GM19035 (cell line): ENCODE measurements at regions not wholly inside any gene's neighbourhood (a gene's known extent, or its start where the extent isn't known, plus 50 kb on each side); places are given as distances from the start of the nearest gene placed in this dataset.

Source experiments
- ATAC-seq: cut with Tn5 transposase; IDR thresholded peaks from one replicate; pipeline ENCODE4 v1.9.1; 2021; ENCODE audit not compliant: unreplicated experiment

- ATAC-seq = no peak
Observed at GRCh38 chr12:61821381-61821780, 438.8 kb upstream of the USP15 start.

- ATAC-seq = no peak
Observed at GRCh38 chr12:61823102-61823501, 437.1 kb upstream of the USP15 start.

GRCh38 chr12:61846765-61847164, 413.4 kb upstream of the USP15 start:
- no peak for ATAC-seq

DNA sequence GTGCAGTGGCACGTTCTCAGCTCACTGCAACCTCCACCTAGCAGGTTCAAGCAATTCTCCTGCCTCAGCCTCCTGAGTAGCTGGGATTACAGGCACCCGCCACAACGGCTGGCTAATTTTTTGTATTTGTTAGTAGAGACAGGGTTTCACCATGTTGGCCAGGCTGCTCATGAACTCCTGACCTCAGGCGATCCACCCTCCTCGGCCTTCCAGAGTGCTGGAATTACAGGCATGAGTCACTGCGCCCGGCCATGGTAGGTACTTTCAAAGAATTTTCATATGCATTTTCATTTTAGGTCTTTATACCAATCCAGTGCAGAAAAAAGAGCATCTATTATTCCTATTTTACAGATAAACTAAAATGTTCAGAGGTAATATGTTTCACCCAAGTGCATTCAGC, 411.3 kb upstream of the USP15 start:
- no peak for ATAC-seq

DNA sequence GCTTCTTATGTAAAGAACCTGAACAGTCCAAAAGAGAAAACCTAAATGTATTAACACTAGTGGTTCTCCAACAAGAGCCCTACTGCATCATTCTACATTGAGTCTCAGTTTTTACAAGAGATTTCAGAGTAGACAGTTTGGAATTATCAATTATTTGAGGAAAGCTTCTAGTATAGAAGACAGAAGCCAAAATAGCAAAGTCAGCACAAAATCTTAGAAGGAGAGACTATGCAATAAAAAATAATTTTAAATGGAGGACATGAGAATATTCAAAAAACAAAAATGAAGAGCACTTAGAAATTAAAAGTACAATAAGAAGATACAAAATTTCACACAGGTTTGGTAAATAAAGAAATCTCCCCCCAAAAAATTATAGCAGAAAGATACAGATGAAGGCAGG, 406.3 kb upstream of the USP15 start:
- no peak for ATAC-seq

DNA sequence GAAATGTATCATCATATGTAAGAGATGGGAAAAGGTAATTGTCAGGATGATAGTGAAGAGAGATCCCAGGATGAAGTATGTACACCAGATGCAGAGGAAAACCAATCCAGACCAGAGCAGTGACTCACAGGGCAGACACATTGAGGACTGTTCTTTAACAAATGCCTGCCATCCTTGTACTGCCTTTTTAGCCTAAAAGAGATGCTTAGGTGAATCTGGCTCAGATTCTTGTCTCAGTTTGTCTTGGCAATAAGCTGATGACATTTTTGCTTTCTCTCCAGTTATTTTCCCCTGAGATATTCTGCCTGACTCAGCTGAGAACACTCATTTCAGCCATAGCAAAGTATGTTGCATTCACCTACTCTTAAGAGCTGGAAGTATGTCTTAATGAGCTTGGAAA, 405.3 kb upstream of the USP15 start:
- ATAC-seq = no peak

GRCh38 chr12:61857968-61858367, 402.2 kb upstream of the USP15 start:
- no peak for ATAC-seq

DNA sequence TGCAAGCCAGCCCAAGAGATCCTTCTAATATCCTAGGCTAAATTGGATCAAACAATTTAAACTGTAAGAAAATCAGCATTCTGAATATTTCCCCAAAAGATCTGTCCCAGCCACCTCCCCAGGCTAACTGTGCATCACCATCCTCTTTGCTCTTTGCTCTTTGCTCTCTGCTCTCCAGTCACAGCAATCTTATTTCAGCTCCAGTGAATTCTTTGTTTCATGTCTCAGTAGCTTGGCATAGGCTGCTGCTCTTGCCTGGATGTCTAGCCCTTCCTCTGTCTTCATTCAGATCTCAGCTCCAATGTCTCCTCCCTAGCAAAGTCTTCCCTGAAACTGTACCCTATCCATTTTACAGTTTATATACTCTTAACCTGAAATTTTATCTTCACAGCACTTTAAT, 399.8 kb upstream of the USP15 start:
- no peak for ATAC-seq

DNA sequence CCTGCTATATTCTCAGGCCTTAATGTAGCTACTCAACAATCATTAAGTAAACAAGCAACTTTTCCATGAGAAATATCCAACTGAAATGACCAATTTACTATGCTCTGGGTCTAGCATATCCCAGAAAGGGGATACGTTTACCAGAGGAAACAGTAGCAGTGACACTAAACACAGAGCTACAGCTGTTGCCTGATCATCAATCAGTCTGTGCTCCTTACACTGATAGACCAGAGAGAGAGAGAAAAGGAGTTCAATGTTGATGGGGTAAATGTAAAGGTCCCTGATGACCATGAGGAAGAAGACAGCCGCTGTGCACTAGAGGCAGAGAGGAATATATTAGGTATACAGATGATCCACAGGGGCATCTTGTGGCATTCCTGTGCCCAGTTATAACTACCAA, 397.2 kb upstream of the USP15 start:
- ATAC-seq = no peak

DNA sequence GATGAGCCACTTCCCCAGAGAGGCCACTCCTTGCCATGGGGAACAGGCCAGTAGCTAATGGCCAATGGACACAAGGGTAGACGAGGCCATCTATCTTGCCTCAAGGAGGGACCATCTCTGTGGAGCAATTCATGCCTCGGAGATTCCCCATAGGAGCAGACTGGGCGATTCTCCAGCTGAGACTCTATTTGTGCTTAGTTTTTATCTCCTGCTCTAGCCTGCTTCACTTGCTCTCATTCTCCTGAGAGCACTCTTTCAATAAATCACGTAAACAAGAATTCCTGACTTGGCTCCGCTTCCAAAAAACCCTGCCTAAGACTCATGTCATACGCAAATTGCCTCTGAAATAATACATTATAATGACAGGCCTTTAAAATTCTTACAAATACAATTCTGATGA, 396.4 kb upstream of the USP15 start:
- no peak for ATAC-seq

GRCh38 chr12:61869796-61870195, 390.4 kb upstream of the USP15 start:
- ATAC-seq = no peak

DNA sequence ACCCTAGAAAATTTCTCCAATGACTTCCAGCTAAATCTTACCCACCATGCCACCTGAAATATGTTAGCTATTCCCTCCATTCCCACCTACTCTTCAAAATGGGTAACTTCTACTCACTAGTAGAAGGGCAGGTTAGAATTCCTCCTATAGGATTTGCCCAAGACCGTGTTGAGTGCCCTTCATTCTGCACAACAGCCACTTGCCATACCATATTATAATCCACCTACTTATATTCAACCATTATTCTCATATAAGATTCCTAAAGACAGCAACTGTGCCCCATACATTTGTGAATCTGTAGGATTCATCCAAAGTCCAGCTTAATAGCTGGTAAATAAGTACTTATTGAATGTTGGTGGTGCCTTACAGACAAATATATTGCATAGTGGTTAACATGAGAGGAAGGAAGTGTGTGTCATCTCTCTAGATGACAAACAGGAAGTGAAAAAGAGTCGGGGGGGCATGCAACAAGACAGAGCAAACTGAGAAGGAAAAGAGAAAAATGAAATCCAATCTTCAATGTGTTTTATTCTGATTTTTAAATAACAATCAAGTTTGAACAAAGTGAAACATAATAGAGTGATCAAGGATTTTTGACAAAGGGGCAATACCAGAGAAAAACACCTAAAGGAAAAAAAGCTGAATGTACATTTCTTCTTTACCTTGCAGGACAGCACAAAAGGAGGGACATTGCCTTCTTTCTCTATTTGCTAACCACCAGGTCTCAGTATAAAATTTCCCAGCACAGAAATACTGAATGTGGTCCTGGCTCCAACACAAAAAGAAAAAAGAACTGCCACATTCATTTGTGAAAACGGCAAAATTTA, 389.3 kb upstream of the USP15 start:
- ATAC-seq = no peak

DNA sequence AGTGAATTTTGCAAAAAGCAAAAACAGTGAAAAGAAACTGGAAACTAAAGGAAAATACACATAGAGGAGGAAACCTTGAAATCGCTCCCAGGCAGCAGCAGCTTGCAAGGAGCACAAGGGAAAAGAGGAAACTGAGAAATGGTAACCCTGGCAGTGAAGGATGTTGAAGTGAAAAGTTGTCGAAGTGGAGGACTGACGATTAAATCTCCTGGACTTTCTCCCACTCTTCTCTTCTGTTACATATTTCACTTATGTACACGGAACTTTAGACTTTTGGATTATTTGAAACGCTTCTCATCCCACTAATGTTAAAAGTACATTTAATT, 388.8 kb upstream of the USP15 start:
- ATAC-seq = no peak

GRCh38 chr12:61879229-61879628, 381.0 kb upstream of the USP15 start:
- no peak for ATAC-seq

GRCh38 chr12:61880186-61880585, 380.0 kb upstream of the USP15 start:
- ATAC-seq = no peak

GRCh38 chr12:61891632-61892031, 368.6 kb upstream of the USP15 start:
- no peak for ATAC-seq

- no peak for ATAC-seq
Observed at GRCh38 chr12:61894168-61894567, 366.0 kb upstream of the USP15 start.

DNA sequence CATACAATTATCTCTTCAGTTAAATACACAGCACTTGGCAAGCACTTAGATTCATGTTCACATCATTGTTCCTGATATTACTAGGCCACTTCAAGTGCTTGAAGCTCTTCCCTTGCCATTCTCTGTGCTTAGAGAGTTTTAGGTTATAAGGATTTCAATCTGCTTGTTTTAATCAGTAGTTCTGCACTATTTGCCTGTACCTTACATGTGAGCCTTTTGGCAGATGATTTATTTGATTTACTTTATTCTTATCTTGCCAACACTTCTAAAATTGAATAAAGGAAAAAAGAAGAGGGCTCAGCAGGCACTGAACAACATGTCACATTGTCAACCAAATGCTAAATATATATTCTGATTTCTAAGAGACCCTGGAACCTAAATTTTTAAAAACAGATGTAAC, 363.8 kb upstream of the USP15 start:
- no peak for ATAC-seq

GRCh38 chr12:61902403-61902802, 357.8 kb upstream of the USP15 start:
- no peak for ATAC-seq

DNA sequence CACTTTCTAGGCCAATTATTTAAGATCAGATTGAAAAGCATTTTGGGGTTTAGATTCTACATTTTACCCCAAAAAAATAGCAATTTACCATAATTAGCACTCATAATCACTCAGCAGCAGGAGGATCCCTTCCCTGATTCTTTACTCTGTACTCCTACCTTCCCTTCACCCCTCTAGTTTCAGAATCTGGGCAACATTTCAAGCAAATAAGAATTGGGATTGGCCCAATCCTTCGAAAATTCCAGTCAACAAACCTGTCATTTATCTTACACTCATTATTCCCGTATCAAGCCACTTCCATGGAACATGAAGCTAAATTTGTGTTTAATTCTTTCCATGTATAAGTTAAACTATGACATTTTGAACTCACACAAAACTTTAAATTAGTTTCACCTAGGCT, 349.1 kb upstream of the USP15 start:
- no peak for ATAC-seq

GRCh38 chr12:61915420-61915819, 344.8 kb upstream of the USP15 start:
- ATAC-seq = no peak

GRCh38 chr12:61916831-61917230, 343.4 kb upstream of the USP15 start:
- ATAC-seq = no peak

- ATAC-seq = no peak
Observed at GRCh38 chr12:61919686-61920085, 340.5 kb upstream of the USP15 start.
